ENCODE measurements at regions not wholly inside any gene's neighbourhood (a gene's known extent, or its start where the extent isn't known, plus 50 kb on each side); places are given as distances from the start of the nearest gene placed in this dataset.
A peak's percentile ranks its signal among the peaks of the same experiment; 100 is the strongest.
"Not testable (repeated sequence)": the region's sequence is repeated elsewhere in the genome, so short reads cannot be mapped to it uniquely, and the experiment has no call there.

DNA sequence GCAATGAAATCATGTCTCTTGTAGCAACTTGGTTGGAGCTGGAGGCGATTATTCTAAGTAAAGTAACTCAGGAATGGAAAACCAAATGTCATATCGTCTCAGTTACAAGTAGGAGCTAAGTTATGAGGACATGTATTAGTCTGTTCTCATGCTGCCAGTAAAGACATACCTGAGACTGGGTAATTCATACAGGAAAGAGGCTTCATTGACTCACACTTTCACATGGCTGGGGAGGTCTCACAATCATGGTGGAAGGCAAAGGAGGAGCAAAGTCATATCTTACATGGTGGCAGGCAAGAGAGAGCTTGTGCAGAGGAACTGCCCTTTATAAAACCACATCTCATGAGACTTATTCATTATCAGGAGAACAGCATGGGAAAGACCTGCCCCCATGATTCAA is 370.1 kb upstream of the PRKCQ start:
- no peaks in the 10 kb centered on the region for H3K36me3 Mint-ChIP-seq (ENCODE audit: low read depth)
- H3K27me3 Mint-ChIP-seq: no peaks in the 10 kb centered on the region
- no peak overlapping the region for H3K4me3 Mint-ChIP-seq
- H3K4me1 Mint-ChIP-seq: no peaks in the 10 kb centered on the region
- no peaks in the 10 kb centered on the region for H3K9me3 ChIP-seq (ENCODE audit: control insufficient read depth, low read length, poor library complexity, severe bottlenecking)
- no peak for ATAC-seq
- no peak overlapping the region for H3K27ac Mint-ChIP-seq
- no peak for DNase-seq

DNA sequence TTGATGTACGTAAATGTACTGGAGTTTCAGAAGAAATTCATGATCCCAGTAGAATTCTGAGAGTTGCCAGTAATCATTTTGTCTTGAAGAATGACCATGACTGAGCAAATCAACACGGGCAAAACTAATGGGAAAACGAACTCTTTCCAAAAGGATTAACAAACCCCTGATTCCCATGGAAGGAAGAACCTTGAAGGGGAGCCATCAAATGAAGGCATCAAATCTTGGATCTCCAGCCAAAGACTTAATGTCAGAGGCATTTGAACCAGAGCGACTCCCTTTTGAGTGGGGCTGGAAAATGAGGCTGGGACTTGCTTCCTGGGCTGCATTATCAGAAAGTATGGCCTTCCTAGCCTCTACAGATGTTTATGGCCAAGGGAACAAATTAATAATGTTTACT is 364.4 kb upstream of the PRKCQ start:
- H3K4me1 Mint-ChIP-seq: no peaks in the 10 kb centered on the region
- H3K27me3 Mint-ChIP-seq: peaks cover 16% of the 10 kb centered on the region
- no peak for ATAC-seq

GRCh38 chr10:6938384-6938783 is 358.3 kb upstream of the PRKCQ start:
- H3K36me3 Mint-ChIP-seq (ENCODE audit: low read depth): peaks cover 5% of the 10 kb centered on the region
- DNase-seq (no peak), ATAC-seq (no peak)
- H3K4me3 Mint-ChIP-seq: no peak overlapping the region
- H3K27me3 Mint-ChIP-seq: peaks cover 22% of the 10 kb centered on the region
- H3K27ac Mint-ChIP-seq: no peak overlapping the region
- no peaks in the 10 kb centered on the region for H3K9me3 ChIP-seq (ENCODE audit: control insufficient read depth, low read length, poor library complexity, severe bottlenecking)
- no peaks in the 10 kb centered on the region for H3K4me1 Mint-ChIP-seq

More for the DNA sequence above, 364.4 kb upstream of the PRKCQ start:
- H3K9me3 ChIP-seq (ENCODE audit: control insufficient read depth, low read length, poor library complexity, severe bottlenecking): no peaks in the 10 kb centered on the region
- Mint-ChIP-seq H3K27ac (no peak overlapping the region), H3K4me3 (no peak overlapping the region), H3K36me3 (ENCODE audit: low read depth) (peaks cover 3% of the 10 kb centered on the region)
- DNase-seq: no peak

GRCh38 chr10:6936931-6937330 is 356.9 kb upstream of the PRKCQ start:
- Mint-ChIP-seq H3K36me3 (ENCODE audit: low read depth) (peaks cover 5% of the 10 kb centered on the region), H3K27me3 (peaks cover 15% of the 10 kb centered on the region), H3K4me3 (no peak overlapping the region), H3K4me1 (no peaks in the 10 kb centered on the region), H3K27ac (no peak overlapping the region)
- no peak for DNase-seq
- H3K9me3 ChIP-seq (ENCODE audit: control insufficient read depth, low read length, poor library complexity, severe bottlenecking): no peaks in the 10 kb centered on the region
- no peak for ATAC-seq

GRCh38 chr10:6929148-6929830 is 349.2 kb upstream of the PRKCQ start:
- H3K9me3 ChIP-seq (ENCODE audit: control insufficient read depth, low read length, poor library complexity, severe bottlenecking): no peaks in the 10 kb centered on the region
- H3K27me3 Mint-ChIP-seq: no peaks in the 10 kb centered on the region
- ATAC-seq: no peak
- no peaks in the 10 kb centered on the region for H3K36me3 Mint-ChIP-seq (ENCODE audit: low read depth)
- DNase-seq: no peak
- H3K4me1 Mint-ChIP-seq: peaks cover 38% of the 10 kb centered on the region
- peak overlapping the region; percentile 36 for H3K4me3 Mint-ChIP-seq
- H3K27ac Mint-ChIP-seq: peak overlapping the region; percentile 6

DNA sequence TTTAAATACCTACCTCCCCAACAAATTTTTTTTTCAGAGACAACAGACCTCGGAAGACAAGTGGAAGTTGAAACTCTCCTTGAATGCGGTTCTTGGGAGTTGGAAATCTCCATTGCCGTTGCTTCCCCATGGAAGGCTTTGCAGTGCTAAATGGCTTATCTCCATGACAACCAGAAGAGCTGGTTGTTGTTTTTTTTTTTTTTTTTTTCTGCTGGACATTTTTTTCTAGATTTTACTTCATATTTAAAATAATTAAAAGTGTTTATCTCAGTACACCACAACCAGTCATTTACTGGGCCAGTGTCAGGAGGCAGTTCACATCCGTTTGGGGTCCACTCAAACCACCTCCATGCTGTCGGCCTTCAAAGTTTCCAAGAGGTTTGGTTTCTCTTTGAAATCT is 348.5 kb upstream of the PRKCQ start:
- Mint-ChIP-seq H3K4me3 (peak overlapping the region; percentile 90), H3K36me3 (ENCODE audit: low read depth) (no peaks in the 10 kb centered on the region), H3K27ac (peak overlapping the region; percentile 95), H3K27me3 (no peaks in the 10 kb centered on the region), H3K4me1 (peaks cover 38% of the 10 kb centered on the region)
- ATAC-seq: no peak
- DNase-seq: no peak
- no peaks in the 10 kb centered on the region for H3K9me3 ChIP-seq (ENCODE audit: control insufficient read depth, low read length, poor library complexity, severe bottlenecking)

DNA sequence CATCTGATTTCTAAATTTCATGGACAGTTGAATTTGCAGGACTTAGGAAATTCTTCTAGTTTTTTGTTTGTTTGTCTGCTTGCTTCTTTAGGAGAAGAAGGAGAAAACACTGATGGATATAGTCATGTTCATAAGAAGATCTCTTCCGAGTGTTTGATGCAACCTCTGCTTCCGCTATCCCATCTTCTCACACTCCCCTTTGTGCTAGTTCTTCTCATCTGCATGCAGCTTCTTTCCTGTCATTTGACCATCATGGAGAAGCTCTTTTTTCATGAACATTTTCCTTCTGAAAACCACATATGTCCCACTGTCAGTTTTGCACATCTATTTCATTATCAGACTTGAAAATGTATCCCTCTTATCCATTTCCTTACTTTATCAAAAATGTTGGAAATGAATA is 346.9 kb upstream of the PRKCQ start:
- H3K4me1 Mint-ChIP-seq: peaks cover 38% of the 10 kb centered on the region
- peak overlapping the region; percentile 84 for H3K4me3 Mint-ChIP-seq
- no peaks in the 10 kb centered on the region for H3K9me3 ChIP-seq (ENCODE audit: control insufficient read depth, low read length, poor library complexity, severe bottlenecking)
- H3K36me3 Mint-ChIP-seq (ENCODE audit: low read depth): no peaks in the 10 kb centered on the region
- no peak for DNase-seq
- ATAC-seq: no peak
- peak overlapping the region; percentile 95 for H3K27ac Mint-ChIP-seq
- no peaks in the 10 kb centered on the region for H3K27me3 Mint-ChIP-seq

DNA sequence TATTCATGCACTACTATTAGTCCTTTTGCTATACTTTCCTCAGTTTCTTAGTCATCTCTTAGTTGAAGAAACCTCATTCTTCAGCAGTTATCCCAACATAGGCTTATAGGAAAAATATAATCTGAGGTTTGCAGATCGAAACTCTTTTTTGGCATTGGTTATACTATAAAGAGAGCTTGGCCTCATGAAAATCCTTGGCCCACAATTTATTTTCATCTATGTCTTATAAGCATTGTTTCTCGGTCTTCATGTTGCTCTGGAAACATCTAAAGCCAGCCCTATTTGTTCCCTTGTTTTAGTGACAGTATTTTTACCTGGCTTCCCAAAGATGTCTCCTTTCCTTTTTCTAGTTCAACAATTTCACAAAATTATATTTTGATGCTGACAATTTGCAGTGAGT is 345.1 kb upstream of the PRKCQ start:
- peaks cover 42% of the 10 kb centered on the region for H3K4me1 Mint-ChIP-seq
- no peaks in the 10 kb centered on the region for H3K36me3 Mint-ChIP-seq (ENCODE audit: low read depth)
- no peak overlapping the region for H3K27ac Mint-ChIP-seq
- no peak for DNase-seq
- no peaks in the 10 kb centered on the region for H3K27me3 Mint-ChIP-seq
- H3K4me3 Mint-ChIP-seq: peak overlapping the region; percentile 84
- no peaks in the 10 kb centered on the region for H3K9me3 ChIP-seq (ENCODE audit: control insufficient read depth, low read length, poor library complexity, severe bottlenecking)
- no peak for ATAC-seq

DNA sequence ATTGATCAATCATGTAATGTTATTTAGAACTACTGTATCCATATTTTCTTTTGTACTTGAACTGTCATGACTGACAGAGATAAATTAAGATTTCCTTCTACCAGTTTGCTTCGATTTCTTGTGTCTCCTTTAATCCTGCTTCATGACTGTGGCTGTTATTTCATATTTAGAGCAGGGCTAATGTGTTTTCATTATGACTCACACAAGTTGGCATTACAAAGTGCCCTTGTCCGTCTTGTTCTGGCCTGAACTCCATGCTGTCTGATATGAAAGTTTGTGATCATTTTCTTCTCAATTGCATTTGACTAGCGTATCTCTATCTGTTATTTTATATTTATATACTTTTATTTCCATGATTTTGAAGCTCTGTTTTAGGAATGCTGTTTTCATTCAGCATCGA is 344.1 kb upstream of the PRKCQ start:
- no peak overlapping the region for H3K27ac Mint-ChIP-seq
- no peak overlapping the region for H3K4me3 Mint-ChIP-seq
- no peaks in the 10 kb centered on the region for H3K9me3 ChIP-seq (ENCODE audit: control insufficient read depth, low read length, poor library complexity, severe bottlenecking)
- DNase-seq: no peak
- no peaks in the 10 kb centered on the region for H3K27me3 Mint-ChIP-seq
- H3K36me3 Mint-ChIP-seq (ENCODE audit: low read depth): no peaks in the 10 kb centered on the region
- no peak for ATAC-seq
- peaks cover 46% of the 10 kb centered on the region for H3K4me1 Mint-ChIP-seq

GRCh38 chr10:6921026-6921425 is 340.9 kb upstream of the PRKCQ start:
- ATAC-seq; H3K9me3 ChIP-seq (ENCODE audit: control insufficient read depth, low read length, poor library complexity, severe bottlenecking); H3K27ac Mint-ChIP-seq; DNase-seq; H3K4me3 Mint-ChIP-seq; H3K36me3 Mint-ChIP-seq (ENCODE audit: low read depth): not testable (repeated sequence)
- Mint-ChIP-seq H3K27me3 (peaks cover 23% of the 10 kb centered on the region), H3K4me1 (peaks cover 33% of the 10 kb centered on the region)

DNA sequence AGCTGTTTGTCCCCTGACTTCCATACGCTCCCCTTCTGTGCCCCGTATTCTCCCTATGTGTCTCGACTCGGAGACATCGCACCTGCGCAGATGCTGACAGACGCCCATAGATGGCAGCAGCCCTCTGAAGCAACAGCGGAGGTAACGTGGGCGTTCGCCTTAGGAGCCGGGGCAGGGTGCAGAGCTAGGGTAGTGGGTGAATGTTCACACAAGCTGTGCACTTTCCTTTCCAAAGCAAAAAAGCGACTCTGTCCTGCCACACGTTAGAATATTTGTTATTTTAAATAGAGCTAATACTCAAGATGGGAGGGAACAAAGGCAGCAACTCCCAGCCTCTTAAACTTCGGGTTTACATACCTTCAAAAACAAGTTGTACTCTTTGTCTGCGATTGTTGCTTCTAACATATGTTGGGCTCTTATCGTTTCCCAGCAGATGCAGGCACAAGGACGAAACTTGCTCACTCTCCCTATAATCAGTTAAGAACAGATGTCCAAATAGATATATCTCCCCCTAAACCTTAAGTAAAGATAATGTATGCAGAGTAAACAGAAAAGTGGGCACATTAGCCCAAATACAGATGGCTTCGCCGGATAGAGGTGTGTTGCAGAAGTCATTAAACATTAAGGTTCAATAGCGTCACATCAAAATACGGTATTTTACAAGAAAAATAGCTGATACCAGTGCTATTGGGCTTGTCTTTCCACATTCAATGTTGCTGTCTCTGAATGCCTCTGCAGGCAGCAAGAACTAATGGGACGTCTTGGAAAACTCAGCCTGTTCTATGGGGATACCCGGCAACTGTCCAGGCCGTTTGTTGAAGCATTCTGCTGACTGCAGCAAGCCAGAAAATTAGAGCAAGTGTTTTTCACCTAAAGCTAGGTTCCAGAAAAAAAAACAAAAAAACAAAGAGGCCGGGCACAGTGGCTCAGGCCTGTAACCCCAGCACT is 340.3 kb upstream of the PRKCQ start:
- H3K9me3 ChIP-seq (ENCODE audit: control insufficient read depth, low read length, poor library complexity, severe bottlenecking): no peaks in the 10 kb centered on the region
- ATAC-seq: peak; percentile 99
- DNase-seq: peak; percentile 45 to 64 (median 48)
- H3K4me3 Mint-ChIP-seq: no peak overlapping the region
- H3K4me1 Mint-ChIP-seq: peaks cover 27% of the 10 kb centered on the region
- peaks cover 23% of the 10 kb centered on the region for H3K27me3 Mint-ChIP-seq
- H3K36me3 Mint-ChIP-seq (ENCODE audit: low read depth): no peaks in the 10 kb centered on the region
- H3K27ac Mint-ChIP-seq: no peak overlapping the region

DNA sequence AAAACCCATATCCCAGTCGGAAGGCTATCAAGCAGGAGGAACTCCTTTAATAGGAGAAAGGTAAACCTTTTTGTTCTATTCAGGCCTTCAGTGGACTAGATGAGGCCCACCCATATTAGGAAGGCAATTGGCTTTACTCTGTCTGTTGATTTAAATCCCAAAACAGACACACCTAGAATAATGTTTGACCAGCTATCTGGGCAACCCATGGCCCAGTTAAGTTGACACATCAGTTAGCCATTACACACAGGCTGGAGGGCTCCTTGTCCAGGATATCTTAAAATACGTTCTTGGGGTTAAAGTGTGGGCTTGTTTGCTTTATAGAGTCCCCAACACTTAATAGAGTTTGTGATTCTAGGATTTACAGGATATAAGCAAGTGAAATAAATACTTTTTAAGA is 339.0 kb upstream of the PRKCQ start:
- Mint-ChIP-seq H3K27me3 (peaks cover 23% of the 10 kb centered on the region), H3K4me1 (peaks cover 18% of the 10 kb centered on the region), H3K27ac (no peak overlapping the region), H3K36me3 (ENCODE audit: low read depth) (no peaks in the 10 kb centered on the region), H3K4me3 (no peak overlapping the region)
- H3K9me3 ChIP-seq (ENCODE audit: control insufficient read depth, low read length, poor library complexity, severe bottlenecking): no peaks in the 10 kb centered on the region
- no peak for ATAC-seq
- no peak for DNase-seq

DNA sequence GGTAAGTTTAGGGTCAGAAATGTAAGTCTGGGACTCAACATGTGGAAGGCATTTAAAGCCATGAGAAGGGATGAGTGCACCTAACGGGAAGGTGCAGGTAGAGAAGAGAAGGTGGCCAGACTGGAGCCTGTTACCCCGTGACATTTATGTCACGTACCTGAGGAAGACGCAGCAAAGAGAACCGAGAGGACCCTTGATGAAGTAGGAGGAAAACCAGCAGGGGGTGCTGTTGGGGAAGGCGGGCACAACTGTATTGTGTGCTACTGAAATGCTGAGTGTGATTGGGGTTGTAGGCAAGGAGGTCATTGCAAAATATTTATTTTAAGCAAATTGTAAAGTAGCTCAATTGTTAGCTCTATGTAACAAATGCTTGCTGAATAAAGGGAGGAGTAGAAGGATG is 338.2 kb upstream of the PRKCQ start:
- H3K27ac Mint-ChIP-seq: peak overlapping the region; percentile 51
- H3K27me3 Mint-ChIP-seq: peaks cover 23% of the 10 kb centered on the region
- no peak overlapping the region for H3K4me3 Mint-ChIP-seq
- ATAC-seq: peak; percentile 56
- no peaks in the 10 kb centered on the region for H3K9me3 ChIP-seq (ENCODE audit: control insufficient read depth, low read length, poor library complexity, severe bottlenecking)
- H3K4me1 Mint-ChIP-seq: peaks cover 18% of the 10 kb centered on the region
- peak; percentile 24 to 61 (median 33) for DNase-seq
- H3K36me3 Mint-ChIP-seq (ENCODE audit: low read depth): no peaks in the 10 kb centered on the region
